ENCODE measurements at regions not wholly inside any gene's neighbourhood (a gene's known extent, or its start where the extent isn't known, plus 50 kb on each side); places are given as distances from the start of the nearest gene placed in this dataset.

DNA sequence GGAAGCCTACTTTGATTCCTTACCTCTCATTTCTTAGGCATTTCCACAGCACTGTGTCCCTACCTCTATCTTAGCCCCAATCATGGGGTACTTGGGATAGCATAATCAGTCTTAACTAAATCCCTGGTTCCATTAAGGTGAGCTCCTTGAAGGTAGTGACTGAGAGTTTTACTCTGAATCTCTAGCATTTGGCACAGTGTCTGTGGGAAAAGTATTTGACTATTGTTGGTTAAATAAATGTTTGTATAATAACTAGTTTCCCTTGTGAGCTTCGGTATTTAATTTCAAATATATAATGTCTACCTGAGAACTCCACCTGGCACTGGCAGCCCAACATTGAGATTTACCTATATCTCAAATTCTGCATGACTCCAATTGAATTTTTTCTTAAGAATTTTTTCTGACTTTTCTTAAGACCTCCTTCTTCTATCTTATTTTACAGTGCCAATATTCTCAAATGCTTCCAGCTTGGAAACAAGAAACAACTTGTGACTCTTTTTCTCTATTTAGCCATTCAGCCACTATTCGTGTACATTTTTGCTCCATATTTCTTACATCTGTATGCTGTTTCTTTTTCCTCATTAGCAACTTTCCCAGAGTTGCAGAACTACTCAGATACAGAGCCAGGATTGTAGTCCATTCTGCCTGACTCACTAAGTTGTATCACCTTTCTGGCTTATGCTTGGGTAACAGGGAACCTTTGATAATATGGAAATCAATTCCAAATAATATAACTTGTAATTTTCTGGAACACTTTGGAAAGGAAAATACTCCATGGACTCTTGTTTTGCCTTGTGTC, 214.0 kb upstream of the NT5C1B start:
- Histone ChIP-seq H3K9me3 (no peaks in the 10 kb centered on the region), H3K4me3 (no peak overlapping the region), H3K4me1 (no peaks in the 10 kb centered on the region), H3K27me3 (no peaks in the 10 kb centered on the region), H3K27ac (no peak overlapping the region), H3K36me3 (no peaks in the 10 kb centered on the region)
- ATAC-seq, result no peak
- no peak for TF ChIP-seq CTCF (IDR thresholded peaks at IDR 0.05)
- DNase-seq, result no peak
- intact Hi-C loops (cut with DNase I), result no loop called here

DNA sequence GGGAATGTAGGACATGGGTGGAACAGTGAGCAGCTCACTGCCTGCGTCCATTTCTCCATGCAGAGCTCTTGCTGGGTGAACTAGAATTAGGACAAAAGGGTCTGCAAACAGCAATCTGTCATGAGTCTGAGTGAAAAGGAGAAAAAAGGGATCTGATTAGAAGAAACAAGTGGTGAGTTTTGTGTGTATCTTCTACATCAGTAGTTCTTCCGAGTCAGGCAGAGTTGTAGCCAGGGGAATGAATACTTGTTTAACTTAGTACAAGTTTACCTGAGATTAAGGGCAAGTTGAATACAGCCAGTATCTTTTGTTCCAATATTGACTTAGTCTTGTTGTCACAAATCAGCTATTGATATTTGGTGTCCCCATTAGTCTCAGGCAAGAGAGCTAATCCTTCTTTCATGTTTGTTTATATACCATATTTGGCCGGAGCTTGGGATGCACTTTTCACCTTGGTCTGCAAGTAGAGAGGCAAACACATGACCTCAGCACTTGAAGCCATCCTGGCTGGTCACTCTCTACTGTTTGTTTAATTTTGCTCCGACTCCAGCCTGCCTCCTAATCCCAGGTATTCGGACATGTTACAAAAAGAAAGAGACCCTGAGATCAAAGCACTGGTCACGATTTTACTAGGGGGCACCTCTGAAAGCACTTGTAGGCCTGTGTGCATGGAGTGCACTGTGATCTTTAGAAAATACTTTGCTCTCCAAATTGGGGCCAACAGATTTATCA, 211.0 kb upstream of the NT5C1B start:
- no peak for TF ChIP-seq CTCF (IDR thresholded peaks at IDR 0.05)
- Histone ChIP-seq H3K27ac (no peak overlapping the region), H3K36me3 (no peaks in the 10 kb centered on the region), H3K9me3 (no peaks in the 10 kb centered on the region), H3K4me1 (no peaks in the 10 kb centered on the region), H3K27me3 (no peaks in the 10 kb centered on the region), H3K4me3 (no peak overlapping the region)
- intact Hi-C loops (cut with DNase I), result no loop called here
- ATAC-seq (peak; percentile 84), DNase-seq (no peak)

DNA sequence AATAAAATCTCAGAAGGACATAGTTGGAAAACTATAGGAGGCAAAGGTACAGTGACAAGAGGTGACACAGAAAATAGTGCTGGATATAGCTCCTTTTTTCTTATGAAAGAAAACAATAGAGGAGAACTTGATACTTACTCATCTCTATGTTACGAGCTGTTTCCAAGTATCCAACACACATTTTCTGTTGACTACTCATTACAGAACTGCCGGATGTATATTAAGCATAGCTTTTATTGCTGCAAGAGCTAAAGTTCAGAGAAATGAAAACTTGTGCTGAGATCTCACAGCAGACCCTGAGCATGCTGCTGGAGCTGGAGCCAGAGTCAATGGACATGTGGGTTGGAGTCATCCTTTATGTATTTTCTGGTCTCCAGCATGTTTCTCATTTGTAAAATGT, 210.0 kb upstream of the NT5C1B start:
- DNase-seq, result no peak
- no peak overlapping the region for H3K4me3 ChIP-seq
- TF ChIP-seq CTCF (IDR thresholded peaks at IDR 0.05), result no peak
- no peaks in the 10 kb centered on the region for H3K27me3 ChIP-seq
- ATAC-seq, result no peak
- no peaks in the 10 kb centered on the region for H3K9me3 ChIP-seq
- intact Hi-C loops (cut with DNase I), result no loop called here
- H3K4me1 ChIP-seq, result no peaks in the 10 kb centered on the region
- no peak overlapping the region for H3K27ac ChIP-seq
- no peaks in the 10 kb centered on the region for H3K36me3 ChIP-seq

DNA sequence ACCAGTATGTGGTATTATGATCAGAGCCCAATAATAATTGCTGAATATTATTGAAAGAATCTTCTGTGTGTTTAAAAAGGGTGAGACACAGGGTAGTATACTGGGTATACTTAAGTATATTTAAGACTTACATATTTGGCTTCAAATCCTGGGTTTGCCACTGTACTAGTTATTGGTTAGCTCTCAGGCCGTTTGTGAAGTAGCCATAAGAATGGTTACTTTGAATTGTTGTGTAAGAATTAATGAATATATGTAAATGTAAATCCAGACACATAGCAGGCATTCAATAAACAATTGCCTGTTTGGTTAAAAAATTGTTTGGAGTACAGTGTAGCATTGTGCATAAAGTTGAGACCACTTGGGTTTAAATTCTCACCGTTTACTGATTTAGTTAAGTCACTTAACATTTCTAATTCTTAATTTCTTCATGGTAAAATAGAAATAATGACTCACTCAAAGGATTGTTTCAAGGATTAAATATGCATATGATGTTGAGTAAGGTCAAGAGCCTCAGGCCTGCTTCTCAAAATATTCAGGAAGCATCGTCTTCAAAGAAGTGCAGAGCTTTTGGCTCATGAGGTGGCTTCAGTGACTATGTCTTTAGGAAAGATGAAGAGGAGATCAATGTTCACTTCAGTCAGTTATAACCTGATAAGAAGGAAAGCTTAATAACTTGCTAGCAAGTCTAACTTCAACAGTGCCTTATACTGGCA, 207.9 kb upstream of the NT5C1B start:
- no peak overlapping the region for H3K27ac ChIP-seq
- no peak overlapping the region for H3K4me3 ChIP-seq
- ATAC-seq, result no peak
- no peak for TF ChIP-seq CTCF (IDR thresholded peaks at IDR 0.05)
- intact Hi-C loops (cut with DNase I), result no loop called here
- H3K9me3 ChIP-seq, result no peaks in the 10 kb centered on the region
- H3K27me3 ChIP-seq, result no peaks in the 10 kb centered on the region
- DNase-seq, result no peak
- H3K4me1 ChIP-seq, result no peaks in the 10 kb centered on the region
- H3K36me3 ChIP-seq, result no peaks in the 10 kb centered on the region

DNA sequence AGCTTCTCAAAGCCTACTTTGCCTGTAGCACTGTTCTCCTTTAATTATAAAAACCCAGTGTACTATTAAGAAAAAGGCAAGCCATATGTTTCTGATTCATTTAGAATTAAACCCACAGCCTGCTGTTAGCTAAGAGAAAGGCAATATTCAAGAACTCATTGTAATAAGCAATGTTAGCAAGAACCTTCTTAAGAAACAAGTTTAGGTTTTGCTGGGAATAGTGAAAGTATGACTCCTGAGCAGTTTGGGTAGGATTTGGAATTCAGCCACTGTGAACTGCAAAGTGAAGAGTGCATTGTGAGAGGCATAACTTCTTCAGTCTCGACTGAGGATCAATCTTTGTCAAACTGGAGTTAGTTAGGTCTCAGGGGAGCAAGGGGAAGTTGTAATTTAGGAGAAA, 206.5 kb upstream of the NT5C1B start:
- no peaks in the 10 kb centered on the region for H3K36me3 ChIP-seq
- TF ChIP-seq CTCF (IDR thresholded peaks at IDR 0.05), result no peak
- no peak overlapping the region for H3K27ac ChIP-seq
- no peak overlapping the region for H3K4me3 ChIP-seq
- H3K27me3 ChIP-seq, result no peaks in the 10 kb centered on the region
- H3K9me3 ChIP-seq, result no peaks in the 10 kb centered on the region
- DNase-seq (no peak), ATAC-seq (no peak)
- intact Hi-C loops (cut with DNase I), result no loop called here
- H3K4me1 ChIP-seq, result no peaks in the 10 kb centered on the region
